ENCODE measurements at regions not wholly inside any gene's neighbourhood (a gene's known extent, or its start where the extent isn't known, plus 50 kb on each side); places are given as distances from the start of the nearest gene placed in this dataset.
A peak's percentile ranks its signal among the peaks of the same experiment; 100 is the strongest.

DNA sequence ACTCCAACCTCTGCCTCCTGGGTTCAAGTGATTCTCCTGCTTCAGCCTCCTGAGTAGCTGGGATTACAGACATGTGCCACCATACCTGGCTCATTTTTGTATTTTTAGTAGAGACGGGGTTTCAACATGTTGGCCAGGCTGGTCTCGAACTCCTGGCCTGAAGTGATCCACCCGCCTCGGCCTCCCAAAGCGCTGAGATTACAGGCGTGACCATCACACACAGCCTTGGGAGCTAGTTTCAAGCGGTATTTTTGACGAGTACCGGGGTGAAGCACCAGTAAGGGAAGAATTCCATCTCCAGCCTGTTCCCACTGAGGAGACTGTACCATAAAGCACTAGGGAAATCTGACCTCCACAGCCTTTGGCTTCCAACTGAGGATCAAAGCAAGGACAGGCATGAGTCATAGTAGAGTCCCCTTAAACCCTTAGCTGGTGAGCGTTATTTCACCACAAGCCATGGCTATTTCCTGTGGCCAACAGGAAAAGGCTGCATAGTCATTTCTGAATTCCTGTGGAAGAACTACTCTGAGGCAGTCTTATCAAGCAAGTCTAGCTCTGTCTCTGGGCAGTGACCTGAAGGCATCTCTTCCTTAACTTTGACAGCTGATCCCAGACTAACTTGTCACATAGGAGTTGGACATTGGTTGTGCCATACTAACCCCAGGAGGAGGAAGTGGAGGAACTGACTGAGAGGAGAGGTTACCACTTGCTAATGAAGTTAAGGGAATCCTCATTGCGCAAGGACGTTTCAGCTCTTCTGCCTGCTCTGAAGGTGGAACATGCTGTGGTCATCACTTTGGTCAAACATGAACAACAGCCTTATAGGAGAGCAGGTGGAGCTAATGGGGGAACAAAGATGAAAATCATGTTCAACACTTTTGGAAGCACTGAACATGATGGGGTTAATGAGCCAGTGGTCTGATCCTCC is 85.8 kb upstream of the DMRT1 start:
- TF ChIP-seq ZFX (IDR thresholded peaks at IDR 0.05; ENCODE audit: borderline replicate concordance), result no peak
- TF ChIP-seq, protein P1, sequence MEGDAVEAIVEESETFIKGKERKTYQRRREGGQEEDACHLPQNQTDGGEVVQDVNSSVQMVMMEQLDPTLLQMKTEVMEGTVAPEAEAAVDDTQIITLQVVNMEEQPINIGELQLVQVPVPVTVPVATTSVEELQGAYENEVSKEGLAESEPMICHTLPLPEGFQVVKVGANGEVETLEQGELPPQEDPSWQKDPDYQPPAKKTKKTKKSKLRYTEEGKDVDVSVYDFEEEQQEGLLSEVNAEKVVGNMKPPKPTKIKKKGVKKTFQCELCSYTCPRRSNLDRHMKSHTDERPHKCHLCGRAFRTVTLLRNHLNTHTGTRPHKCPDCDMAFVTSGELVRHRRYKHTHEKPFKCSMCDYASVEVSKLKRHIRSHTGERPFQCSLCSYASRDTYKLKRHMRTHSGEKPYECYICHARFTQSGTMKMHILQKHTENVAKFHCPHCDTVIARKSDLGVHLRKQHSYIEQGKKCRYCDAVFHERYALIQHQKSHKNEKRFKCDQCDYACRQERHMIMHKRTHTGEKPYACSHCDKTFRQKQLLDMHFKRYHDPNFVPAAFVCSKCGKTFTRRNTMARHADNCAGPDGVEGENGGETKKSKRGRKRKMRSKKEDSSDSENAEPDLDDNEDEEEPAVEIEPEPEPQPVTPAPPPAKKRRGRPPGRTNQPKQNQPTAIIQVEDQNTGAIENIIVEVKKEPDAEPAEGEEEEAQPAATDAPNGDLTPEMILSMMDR (IDR thresholded peaks at IDR 0.05), result no peak
- no peak overlapping the region for H3K27ac ChIP-seq

DNA sequence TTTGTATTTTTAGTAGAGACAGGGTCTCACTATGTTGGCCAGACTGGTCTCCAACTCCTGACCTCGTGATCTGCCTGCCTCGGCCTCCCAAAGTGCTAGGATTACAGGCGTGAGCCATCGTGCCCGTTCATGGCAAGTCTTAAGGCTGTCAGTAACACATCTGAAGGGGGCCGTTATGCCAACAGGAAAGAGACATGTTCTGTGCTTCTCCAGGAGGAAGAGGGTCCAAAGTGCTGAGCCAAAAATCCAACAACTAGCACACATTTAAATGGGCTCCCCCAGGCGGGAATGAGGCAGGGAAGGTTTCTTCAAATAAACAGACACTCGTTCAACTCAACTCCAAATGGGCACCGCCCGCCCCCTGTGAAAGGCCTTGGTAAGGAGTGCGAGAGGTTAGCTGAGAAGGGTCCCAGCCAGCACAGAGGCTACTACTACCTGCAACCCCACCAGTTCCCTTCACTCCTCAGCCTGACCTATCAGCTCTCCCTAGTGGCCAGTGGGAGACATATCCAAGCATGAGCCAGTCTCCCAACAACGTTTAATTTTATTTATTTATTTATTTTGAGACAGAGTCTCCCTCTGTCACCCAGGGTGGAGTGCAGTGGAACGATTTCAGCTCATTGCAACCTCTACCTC is 84.1 kb upstream of the DMRT1 start:
- TF ChIP-seq ZFX (IDR thresholded peaks at IDR 0.05; ENCODE audit: borderline replicate concordance), result no peak
- TF ChIP-seq, protein P1 (IDR thresholded peaks at IDR 0.05), result peak; percentile 69

DNA sequence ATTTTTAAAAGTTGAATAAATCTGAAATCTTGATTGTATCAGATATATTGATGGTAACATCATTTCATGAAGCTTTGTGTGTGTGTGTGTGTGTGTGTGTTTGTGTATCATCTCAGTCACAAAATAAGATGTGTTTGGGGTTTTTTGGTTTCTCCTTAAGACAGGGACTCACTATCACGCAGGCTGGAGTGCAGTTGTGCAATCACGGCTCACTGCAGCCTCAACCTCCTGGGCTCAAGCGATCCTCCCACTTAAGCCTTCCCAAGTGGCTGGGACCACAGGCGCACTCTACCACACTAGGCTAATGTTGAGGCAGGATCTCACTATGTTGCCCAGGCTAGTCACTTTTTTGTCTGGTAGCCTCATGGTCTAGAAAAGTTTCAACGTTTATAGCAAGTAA is 83.4 kb upstream of the DMRT1 start:
- no peak for TF ChIP-seq ZFX (IDR thresholded peaks at IDR 0.05; ENCODE audit: borderline replicate concordance)
- TF ChIP-seq, protein P1 (IDR thresholded peaks at IDR 0.05), result no peak

More for the DNA sequence above, 84.1 kb upstream of the DMRT1 start:
- H3K27ac ChIP-seq, result no peak overlapping the region

DNA sequence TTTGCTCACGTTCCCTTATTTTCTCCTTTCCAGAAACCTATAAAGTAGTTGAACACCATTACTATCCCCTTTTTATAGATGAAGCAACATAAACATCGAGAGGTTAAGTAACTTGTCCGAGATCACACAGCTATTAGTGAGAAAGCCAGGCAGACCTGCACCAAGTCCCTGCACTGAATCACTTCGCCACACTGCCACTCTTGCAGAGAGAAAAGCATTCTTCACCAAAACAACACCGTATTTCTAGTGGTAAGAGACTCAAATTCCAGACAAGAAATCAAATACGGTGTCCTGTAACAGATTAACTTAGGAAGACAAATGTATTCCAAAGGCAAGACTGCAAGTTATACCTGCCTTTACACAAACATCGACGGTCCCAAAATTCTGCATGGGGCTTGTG is 82.0 kb upstream of the DMRT1 start:
- no peak for TF ChIP-seq ZFX (IDR thresholded peaks at IDR 0.05; ENCODE audit: borderline replicate concordance)
- TF ChIP-seq, protein P1 (IDR thresholded peaks at IDR 0.05), result no peak

More for the DNA sequence above, 83.4 kb upstream of the DMRT1 start:
- H3K27ac ChIP-seq, result no peak overlapping the region

DNA sequence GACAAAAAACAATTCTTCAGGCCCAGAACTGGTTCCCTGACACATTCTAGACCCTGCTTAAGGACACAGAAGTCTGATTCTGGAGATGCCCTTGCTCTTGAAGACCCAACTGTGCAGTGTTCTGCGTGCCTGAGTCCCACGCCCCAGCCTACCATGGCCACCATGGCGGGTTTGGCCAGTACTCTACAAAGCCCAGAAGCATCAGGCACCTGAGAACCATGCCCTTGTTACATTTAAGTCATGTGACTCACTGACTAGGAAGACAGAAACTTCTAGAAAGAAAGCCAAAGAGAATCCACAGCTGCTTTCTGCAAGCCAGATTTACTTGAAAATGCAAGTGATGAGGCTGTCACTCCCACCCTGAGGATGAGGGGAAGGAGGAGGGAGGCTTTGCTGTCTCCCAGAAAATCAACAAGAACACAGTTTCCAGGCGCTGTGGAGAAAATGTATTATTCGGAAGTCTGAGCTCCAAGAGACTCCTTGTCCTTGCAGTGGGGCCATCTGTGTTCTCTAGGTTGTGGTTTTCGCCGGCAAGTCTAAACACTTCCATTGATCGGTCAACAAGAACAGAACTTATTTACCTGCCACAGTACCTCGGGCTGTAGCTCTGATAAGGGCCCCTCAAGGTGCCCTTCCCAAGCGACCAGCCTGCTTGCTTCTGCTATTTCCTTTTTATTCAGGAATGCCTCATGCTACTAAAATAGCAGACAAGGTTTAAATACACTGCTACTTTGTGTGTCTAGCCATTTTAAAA is 81.3 kb upstream of the DMRT1 start:
- no peak overlapping the region for H3K27ac ChIP-seq
- TF ChIP-seq, protein P1 (IDR thresholded peaks at IDR 0.05), result no peak
- TF ChIP-seq ZFX (IDR thresholded peaks at IDR 0.05; ENCODE audit: borderline replicate concordance), result no peak

More for the DNA sequence above, 82.0 kb upstream of the DMRT1 start:
- no peak overlapping the region for H3K27ac ChIP-seq

DNA sequence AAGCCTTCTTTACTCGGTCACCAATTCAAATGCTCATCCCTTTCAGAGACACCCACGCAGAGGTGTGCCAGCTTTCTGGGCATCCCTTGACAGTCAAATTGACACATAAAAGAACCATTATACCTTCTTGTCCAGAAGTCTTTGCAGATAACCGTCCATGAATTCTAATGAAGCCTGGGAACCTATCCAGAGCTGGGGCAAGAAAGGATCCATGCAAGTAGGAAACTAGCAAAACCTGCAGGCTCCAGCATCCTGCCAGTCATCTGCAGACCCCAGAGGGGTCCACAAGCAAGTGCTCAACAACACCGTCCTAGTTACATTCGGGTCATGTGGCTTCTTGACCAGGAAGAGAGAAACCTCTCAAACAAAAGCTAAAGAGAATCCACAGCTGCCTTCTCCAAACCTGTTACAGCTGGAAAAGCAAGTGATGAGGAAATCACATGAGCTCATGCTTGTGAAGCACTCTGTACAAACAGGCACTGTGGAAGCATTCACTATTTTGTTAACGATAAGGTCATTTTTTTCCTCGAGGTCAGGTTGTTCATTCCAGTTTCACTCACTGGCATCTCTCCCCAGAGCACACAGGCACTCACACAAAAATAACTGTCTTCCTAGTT is 80.2 kb upstream of the DMRT1 start:
- H3K27ac ChIP-seq, result no peak overlapping the region
- TF ChIP-seq ZFX (IDR thresholded peaks at IDR 0.05; ENCODE audit: borderline replicate concordance), result no peak
- TF ChIP-seq, protein P1 (IDR thresholded peaks at IDR 0.05), result no peak

Measured in 22Rv1 (cell line).